Testis (tissue), 2 donors: ENCODE measurements at regions not wholly inside any gene's neighbourhood (a gene's known extent, or its start where the extent isn't known, plus 50 kb on each side); places are given as distances from the start of the nearest gene placed in this dataset.

ENCODE experiments used
- CTCF ChIP-seq, 3 experiments: fragments of 450-650 bp in 2 of 3; fragments of 200-600 bp in 1 of 3; sonication (generic) in 1 of 3; IDR thresholded peaks; one replicate each; pipeline ENCODE4 v1.5.1; 2016 to 2019; ENCODE audit warnings: antibody characterized with exemption in 3 of 3, mild to moderate bottlenecking in 2 of 3, moderate library complexity in 1 of 3
- POLR2A ChIP-seq: fragments of 450-650 bp; IDR thresholded peaks from one replicate; pipeline ENCODE4 v1.6.1; 2017; ENCODE audit warnings: antibody characterized with exemption, mild to moderate bottlenecking, moderate library complexity

GRCh38 chr3:5058471-5058951 is 63.6 kb upstream of the ARL8B start:
- no peak for TF ChIP-seq CTCF (IDR thresholded peaks at IDR 0.05)
- TF ChIP-seq POLR2A: no peak
